ENCODE measurements at regions not wholly inside any gene's neighbourhood (a gene's known extent, or its start where the extent isn't known, plus 50 kb on each side); places are given as distances from the start of the nearest gene placed in this dataset.

GRCh38 chr22:27262361-27262760 lies 539.2 kb downstream of the MN1 start:
- no peak for DNase-seq

GRCh38 chr22:27264184-27264583 lies 537.4 kb downstream of the MN1 start:
- DNase-seq: no peak

DNA sequence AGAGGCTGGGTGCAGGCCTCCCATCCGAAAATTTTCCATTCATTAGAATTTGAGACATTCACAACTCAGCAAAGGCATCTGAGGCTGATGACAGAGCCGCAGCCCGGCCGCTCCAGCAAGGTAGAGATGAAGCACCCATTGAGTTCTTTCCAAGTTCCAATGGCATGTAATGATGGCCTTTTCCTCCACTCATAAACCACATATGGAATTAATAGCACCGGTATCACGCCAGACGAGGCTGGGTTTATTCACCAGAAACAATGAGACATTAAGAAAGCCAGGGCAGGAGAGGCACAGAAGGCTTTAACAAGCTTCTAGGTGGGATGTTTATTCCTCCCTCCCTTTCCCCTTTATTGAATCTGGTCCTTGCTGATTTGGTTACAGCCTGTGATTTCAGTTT lies 534.4 kb downstream of the MN1 start:
- no peak for DNase-seq

- DNase-seq: no peak
These were observed 531.6 kb downstream of the MN1 start for GRCh38 chr22:27269751-27270543.

DNA sequence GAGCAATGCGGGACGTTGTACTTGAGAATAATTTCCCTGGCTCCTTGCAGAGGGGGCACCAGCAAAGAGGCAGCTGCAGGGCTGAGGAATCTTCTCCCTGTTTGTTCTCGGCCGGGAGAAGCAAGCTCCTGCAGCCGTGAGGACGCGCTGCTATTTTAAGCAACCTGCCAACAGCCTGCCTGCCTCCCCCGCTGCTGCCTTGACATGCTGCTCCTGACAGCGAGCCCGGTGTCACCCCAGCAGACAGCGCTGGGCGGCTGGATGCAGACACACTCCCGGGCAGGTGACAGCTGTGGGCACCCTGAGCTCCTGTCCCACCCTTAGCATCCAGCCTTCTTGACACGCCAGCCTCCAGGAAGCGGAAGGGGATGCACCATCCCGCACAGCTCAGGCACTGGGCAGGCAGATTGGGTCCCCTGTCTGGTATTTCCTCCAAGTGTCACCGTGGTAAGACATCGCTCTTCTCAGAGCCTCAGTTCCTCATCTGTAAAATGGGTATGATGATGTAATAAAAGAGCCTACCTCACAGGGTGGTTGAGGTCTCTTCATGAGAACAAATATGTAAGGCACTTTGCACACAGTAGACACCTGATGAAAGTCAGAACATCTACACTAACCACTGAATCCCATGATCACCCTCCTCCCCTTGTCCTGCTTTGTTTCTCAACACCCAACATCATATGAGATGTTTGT lies 530.6 kb downstream of the MN1 start:
- DNase-seq: peak in 29 of 56 donors; percentile 6 to 72 (median 35)

- DNase-seq: peak in 11 of 56 donors; percentile 5 to 56 (median 26)
These were observed 528.1 kb downstream of the MN1 start for GRCh38 chr22:27273436-27273835.

DNA sequence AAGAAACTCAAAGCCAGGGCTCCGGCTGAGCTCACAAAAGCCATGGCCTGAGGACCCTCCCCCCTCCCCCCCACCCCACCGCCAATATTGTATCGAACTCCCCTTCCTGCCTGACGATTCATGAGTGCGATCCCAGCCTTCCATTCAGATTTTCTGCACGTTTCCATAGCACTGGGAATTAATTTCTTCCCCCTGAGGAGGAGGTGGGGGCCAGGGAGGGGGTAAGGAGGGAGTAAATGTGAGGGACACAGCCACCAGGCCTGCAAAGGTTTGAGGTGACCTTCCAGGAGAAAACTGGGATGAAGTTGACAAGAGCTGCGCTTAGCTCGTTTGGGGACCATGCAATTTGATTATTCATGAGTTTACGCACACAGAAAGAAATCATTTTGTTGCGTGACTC lies 527.7 kb downstream of the MN1 start:
- peak in 1 of 56 donors; percentile 11 for DNase-seq

GRCh38 chr22:27274770-27275449 lies 526.6 kb downstream of the MN1 start:
- no peak for DNase-seq

DNA sequence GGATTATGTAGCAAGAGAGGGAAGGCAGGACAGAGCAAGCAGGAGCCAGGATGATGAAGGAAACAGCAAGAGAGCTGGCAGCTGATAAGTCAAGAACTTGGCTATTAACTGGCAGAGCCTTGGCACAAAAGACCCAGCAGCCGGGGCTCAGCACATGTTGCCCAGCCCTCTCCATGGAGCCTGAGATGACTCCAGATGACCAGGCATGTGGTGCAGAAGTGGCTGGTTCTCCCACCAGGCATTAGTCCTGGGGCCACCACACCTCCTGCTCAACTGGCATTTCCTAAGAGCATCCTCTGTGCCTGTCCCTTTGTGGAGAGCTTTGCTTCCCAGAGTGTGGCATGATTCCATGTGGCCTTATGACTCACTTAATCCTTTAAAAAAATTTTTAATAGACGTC lies 522.6 kb downstream of the MN1 start:
- no peak for DNase-seq

DNA sequence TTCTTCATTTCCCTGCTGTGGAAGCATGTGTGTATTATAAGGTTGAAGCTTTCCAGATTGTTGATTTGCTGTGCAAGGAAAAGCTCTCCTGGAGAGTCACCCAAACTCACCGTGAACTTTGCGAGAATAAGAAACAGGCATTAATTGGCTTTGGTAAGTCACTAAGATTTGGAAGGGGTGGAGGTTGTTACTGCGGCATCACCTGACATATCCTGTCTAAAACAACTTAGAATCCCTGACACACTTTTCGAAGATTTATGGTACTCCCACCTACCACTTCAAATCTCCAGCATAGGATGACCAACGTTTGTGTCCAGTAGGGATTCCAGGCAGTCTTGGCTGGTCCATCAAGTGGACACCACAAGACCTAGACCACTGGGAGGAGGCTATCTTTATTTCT lies 518.3 kb downstream of the MN1 start:
- DNase-seq: no peak

DNA sequence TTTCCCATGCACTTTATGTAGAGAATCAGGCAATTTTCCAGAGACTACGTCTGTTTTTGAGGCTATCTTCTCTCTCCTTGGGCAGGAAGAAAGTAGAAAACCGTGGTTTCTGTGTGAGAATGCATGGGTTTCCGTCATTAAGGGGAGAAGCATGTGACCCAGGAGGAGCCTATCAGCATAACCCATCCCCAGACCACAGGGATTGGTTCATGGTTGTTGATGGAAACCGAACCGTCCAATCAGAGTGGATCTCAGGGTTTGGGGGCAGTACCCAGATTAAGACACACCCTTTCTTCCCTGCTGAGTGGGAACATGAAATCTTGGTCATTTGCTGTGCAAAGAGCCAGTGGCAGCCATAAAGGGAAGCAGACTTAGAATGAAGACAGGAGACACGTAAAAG lies 517.8 kb downstream of the MN1 start:
- DNase-seq: peak in 2 of 56 donors; percentile 18

- peak in 6 of 56 donors; percentile 7 to 49 (median 18) for DNase-seq
These were observed 517.2 kb downstream of the MN1 start for GRCh38 chr22:27284324-27284723.

- DNase-seq: no peak
These were observed 514.8 kb downstream of the MN1 start for GRCh38 chr22:27286711-27287110.

DNA sequence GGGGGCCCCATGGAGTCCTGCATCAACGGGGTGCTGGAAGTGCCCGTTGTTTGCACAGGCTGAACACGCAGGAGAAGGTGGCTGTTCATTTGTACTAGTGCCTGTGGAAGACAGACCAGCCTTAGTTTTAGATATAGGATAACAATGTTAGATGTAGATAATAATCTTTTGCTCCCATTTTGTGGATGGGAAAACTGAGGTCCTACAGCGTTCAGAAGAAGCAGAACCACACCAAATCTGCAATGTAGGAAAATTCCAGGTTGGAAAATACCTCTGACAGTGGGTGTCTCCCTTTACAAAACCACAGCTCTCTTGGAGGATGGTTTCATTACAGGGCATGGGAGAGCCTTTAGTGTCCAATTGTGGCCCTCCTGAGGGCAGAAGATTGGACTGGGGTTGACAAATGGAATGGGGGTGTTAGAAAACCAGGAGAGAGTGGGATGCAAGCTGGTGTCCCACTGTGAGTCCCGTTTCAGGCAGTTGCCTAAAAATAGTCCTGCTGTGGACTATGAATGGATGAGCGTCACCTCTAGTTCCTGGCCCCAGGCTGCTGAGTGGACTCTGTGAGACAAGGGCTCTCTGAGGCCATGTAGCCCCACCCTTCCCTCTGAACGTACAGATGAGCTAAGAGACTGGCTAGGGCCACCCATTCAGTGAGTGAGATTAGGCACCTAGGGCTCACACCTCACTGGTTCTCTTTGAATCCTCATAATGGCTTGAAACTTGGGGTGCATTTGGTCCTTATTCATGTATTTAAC lies 508.8 kb downstream of the MN1 start:
- no peak for DNase-seq

DNA sequence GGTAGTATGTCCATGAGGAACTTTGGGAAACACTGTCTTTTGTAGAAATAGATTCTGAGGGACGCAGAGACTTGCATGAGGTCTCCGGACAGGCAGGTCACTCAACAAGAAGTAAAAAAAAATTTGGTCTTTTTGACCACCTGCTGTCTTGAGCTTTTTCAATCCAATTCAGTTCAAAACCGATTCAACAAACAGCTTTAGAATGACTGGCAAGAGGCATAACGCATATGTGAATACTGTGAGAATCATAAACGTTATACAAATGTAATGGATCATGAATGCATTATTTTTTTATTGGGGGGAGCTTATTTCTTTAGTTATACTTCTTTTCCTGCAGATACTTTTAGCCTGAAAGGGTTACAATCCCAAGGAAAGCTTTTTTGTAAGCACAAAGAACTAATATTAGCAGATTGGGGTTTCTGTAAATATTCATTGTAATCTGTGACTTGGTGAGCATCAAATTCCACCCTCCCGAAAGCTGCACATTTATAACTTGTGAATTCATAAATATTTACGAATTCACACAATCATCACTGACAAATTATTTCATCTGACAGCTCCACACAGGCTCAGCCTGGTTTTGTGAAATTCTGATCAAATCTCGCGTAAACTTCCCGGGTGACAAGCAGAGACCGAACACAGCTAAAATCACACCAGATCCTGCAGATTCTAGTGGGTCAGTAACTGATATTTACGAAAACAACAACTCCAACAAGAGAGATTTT lies 507.7 kb downstream of the MN1 start:
- no peak for DNase-seq

GRCh38 chr22:27295040-27295439 lies 506.5 kb downstream of the MN1 start:
- DNase-seq: no peak

DNA sequence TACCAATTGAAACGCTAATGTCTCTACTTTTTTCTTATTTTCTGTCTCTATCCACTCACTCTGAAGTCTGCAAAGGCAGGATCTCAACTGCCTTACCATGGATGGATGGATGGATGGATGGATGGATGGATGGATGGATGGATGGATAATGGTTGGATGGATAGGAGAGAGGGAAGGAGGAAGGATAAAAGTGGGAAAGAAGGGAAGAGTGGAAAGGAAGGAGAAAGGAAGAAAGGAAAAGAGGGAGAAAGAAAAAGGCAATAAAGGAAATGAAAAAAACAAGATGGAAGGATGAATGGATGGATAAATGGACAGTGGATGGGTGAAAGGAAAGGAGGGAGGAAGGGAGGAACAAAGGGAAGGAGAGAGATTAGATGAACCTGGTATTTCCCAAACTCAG lies 506.0 kb downstream of the MN1 start:
- no peak for DNase-seq

- DNase-seq: peak in 12 of 56 donors; percentile 15 to 59 (median 26)
These were observed 505.4 kb downstream of the MN1 start for GRCh38 chr22:27296091-27296675.

DNA sequence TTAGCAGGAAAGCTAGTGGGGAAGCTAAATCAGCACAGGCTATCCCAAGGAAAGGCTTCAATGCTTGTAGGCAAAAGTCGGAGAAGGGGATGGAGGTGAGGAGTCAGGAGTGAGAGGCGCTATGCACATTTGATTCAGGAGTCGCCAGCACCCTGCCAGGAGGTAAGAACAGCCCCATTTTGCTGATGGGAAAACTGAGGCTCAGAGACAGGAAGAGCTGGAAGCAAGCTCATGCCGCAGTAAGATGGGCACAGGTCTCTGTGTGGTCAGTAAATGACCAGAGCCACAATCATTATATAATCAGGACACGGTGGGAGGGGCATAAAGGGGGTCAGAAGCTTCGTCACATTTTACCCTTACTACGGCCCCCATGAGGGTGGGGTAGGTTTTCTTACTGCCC lies 504.4 kb downstream of the MN1 start:
- no peak for DNase-seq

GRCh38 chr22:27298332-27298731 lies 503.2 kb downstream of the MN1 start:
- no peak for DNase-seq

All from nucleus accumbens (tissue), 56 donors.